DND-41 (cell line): ENCODE measurements at regions not wholly inside any gene's neighbourhood (a gene's known extent, or its start where the extent isn't known, plus 50 kb on each side); places are given as distances from the start of the nearest gene placed in this dataset.

ENCODE experiments used
- CTCF ChIP-seq: IDR thresholded peaks from 2 replicates; pipeline ENCODE4 v1.5.1; 2012; ENCODE audit warnings: borderline replicate concordance, low read length, moderate library complexity, mild to moderate bottlenecking; ENCODE audit not compliant: poor library complexity, severe bottlenecking; ENCODE audit errors: extremely low read depth
- EZH2 ChIP-seq: IDR thresholded peaks from 3 replicates; pipeline ENCODE4 v1.6.1; 2012; ENCODE audit warnings: borderline replicate concordance, low read depth, mild to moderate bottlenecking, moderate library complexity, low read length, inconsistent platforms; ENCODE audit not compliant: severe bottlenecking

- TF ChIP-seq CTCF (no peak), EZH2 (no peak)
Observed at GRCh38 chr5:115684513-115685037, 58.7 kb upstream of the TMED7 start.
